H9 (cell line): ENCODE measurements at regions not wholly inside any gene's neighbourhood (a gene's known extent, or its start where the extent isn't known, plus 50 kb on each side); places are given as distances from the start of the nearest gene placed in this dataset.
"Not testable (repeated sequence)": the region's sequence is repeated elsewhere in the genome, so short reads cannot be mapped to it uniquely, and the experiment has no call there.

Experiments used
- DNase-seq: peaks from one replicate; pipeline ENCODE4 v3.0.0-alpha.2; 2017
- H2AFZ ChIP-seq: one replicate; pipeline ENCODE4 v1.6.1; 2013; ENCODE audit warnings: mild to moderate bottlenecking, low read length, control low read depth, moderate library complexity
- H2AK5ac ChIP-seq: 2 replicates; pipeline ENCODE4 v1.6.1; 2013; ENCODE audit warnings: low read length, control low read depth, mixed read lengths; ENCODE audit not compliant: insufficient read length
- H2BK120ac ChIP-seq: one replicate; pipeline ENCODE4 v1.6.1; 2013; ENCODE audit warnings: low read depth, mild to moderate bottlenecking, low read length, control low read depth, inconsistent platforms; ENCODE audit not compliant: poor library complexity, severe bottlenecking
- H2BK12ac ChIP-seq: 2 replicates; pipeline ENCODE4 v1.6.1; 2013; ENCODE audit warnings: low read length, control low read depth, mixed read lengths, low read depth; ENCODE audit not compliant: insufficient read length
- H2BK15ac ChIP-seq: 2 replicates; pipeline ENCODE4 v1.6.1; 2013; ENCODE audit warnings: low read depth, low read length, control low read depth
- H2BK20ac ChIP-seq: one replicate; pipeline ENCODE4 v1.6.1; 2013; ENCODE audit warnings: low read depth, mild to moderate bottlenecking, low read length, control low read depth, inconsistent platforms; ENCODE audit not compliant: poor library complexity, severe bottlenecking
- H2BK5ac ChIP-seq: 2 replicates; pipeline ENCODE4 v1.6.1; 2013; ENCODE audit warnings: low read length, control low read depth, mixed read lengths; ENCODE audit not compliant: insufficient read length
- H3K14ac ChIP-seq: 2 replicates; pipeline ENCODE4 v1.6.1; 2013; ENCODE audit warnings: low read length, control low read depth; ENCODE audit not compliant: insufficient read depth
- H3K18ac ChIP-seq: 2 replicates; pipeline ENCODE4 v1.6.1; 2013; ENCODE audit warnings: low read depth, mild to moderate bottlenecking, mixed read lengths, low read length, control low read depth; ENCODE audit not compliant: insufficient read length
- H3K23ac ChIP-seq: 2 replicates; pipeline ENCODE4 v1.6.1; 2013; ENCODE audit warnings: low read length, control low read depth, mixed read lengths, low read depth; ENCODE audit not compliant: insufficient read length
- H3K23me2 ChIP-seq: 2 replicates; pipeline ENCODE4 v1.6.1; 2013; ENCODE audit warnings: low read depth, mild to moderate bottlenecking, mixed read lengths, low read length, control low read depth; ENCODE audit not compliant: insufficient read length, poor library complexity, severe bottlenecking
- H3K27ac ChIP-seq: 2 replicates; pipeline ENCODE4 v1.5.1; 2013; ENCODE audit warnings: low read length, control low read depth, mixed read lengths, low read depth; ENCODE audit not compliant: insufficient read length
- H3K27me3 ChIP-seq: 2 replicates; pipeline ENCODE4 v1.6.1; 2013; ENCODE audit warnings: low read length, control low read depth, inconsistent platforms; ENCODE audit not compliant: insufficient read depth
- H3K4ac ChIP-seq: 2 replicates; pipeline ENCODE4 v1.6.1; 2013; ENCODE audit warnings: low read depth, mild to moderate bottlenecking, control low read depth, inconsistent platforms, low read length, moderate library complexity
- H3K4me1 ChIP-seq: 2 replicates; pipeline ENCODE4 v1.6.1; 2013; ENCODE audit warnings: low read length, control low read depth, inconsistent platforms; ENCODE audit not compliant: insufficient read depth
- H3K4me2 ChIP-seq: 2 replicates; pipeline ENCODE4 v1.6.1; 2013; ENCODE audit warnings: low read length, control low read depth, mixed read lengths; ENCODE audit not compliant: insufficient read length, insufficient read depth
- H3K56ac ChIP-seq: 2 replicates; pipeline ENCODE4 v1.6.1; 2013; ENCODE audit warnings: low read depth, mild to moderate bottlenecking, mixed read lengths, low read length, control low read depth; ENCODE audit not compliant: insufficient read length
- H3K79me1 ChIP-seq: 2 replicates; pipeline ENCODE4 v1.6.1; 2013; ENCODE audit warnings: low read depth, mild to moderate bottlenecking, moderate library complexity, low read length, control low read depth, inconsistent platforms; ENCODE audit not compliant: insufficient read depth, poor library complexity, severe bottlenecking
- H3K79me2 ChIP-seq: 2 replicates; pipeline ENCODE4 v1.6.1; 2013; ENCODE audit warnings: low read length, control low read depth, inconsistent platforms; ENCODE audit not compliant: insufficient read depth
- H3K9ac ChIP-seq: 2 replicates; pipeline ENCODE4 v1.6.1; 2013; ENCODE audit warnings: low read length, control low read depth, mixed read lengths; ENCODE audit not compliant: insufficient read length; ENCODE audit errors: extremely low read depth
- H3K9me3 ChIP-seq: one replicate; pipeline ENCODE4 v1.6.1; 2013; ENCODE audit warnings: low read depth, low read length, inconsistent platforms; ENCODE audit not compliant: control insufficient read depth
- H3T11ph ChIP-seq: one replicate; pipeline ENCODE4 v1.6.1; 2013; ENCODE audit warnings: mild to moderate bottlenecking, low read length, control low read depth, inconsistent platforms
- H4K20me1 ChIP-seq: one replicate; pipeline ENCODE4 v1.6.1; 2013; ENCODE audit not compliant: control insufficient read depth, insufficient read length, insufficient read depth
- H4K5ac ChIP-seq: 2 replicates; pipeline ENCODE4 v1.6.1; 2013; ENCODE audit warnings: low read depth, mild to moderate bottlenecking, mixed read lengths, low read length, control low read depth; ENCODE audit not compliant: insufficient read length
- H4K8ac ChIP-seq: replicated peaks from 2 replicates; pipeline ENCODE4 v1.6.1; 2013; ENCODE audit warnings: low read length, control low read depth, mixed read lengths, low read depth; ENCODE audit not compliant: insufficient read length
- H4K91ac ChIP-seq: 2 replicates; pipeline ENCODE4 v1.6.1; 2013; ENCODE audit warnings: low read depth, mild to moderate bottlenecking, moderate library complexity, mixed read lengths, low read length, control low read depth; ENCODE audit not compliant: insufficient read length
- H3K27ac Mint-ChIP-seq, 3 experiments: 2 replicates in 2 of 3; 3 replicates in 1 of 3; pipeline ENCODE4 v1.8.0; 2020 to 2021; ENCODE audit warnings: mixed read lengths in 3 of 3, mild to moderate bottlenecking in 1 of 3, moderate library complexity in 1 of 3
- H3K27me3 Mint-ChIP-seq: 2 replicates; pipeline ENCODE4 v1.8.0; 2021; ENCODE audit warnings: low read depth, mild to moderate bottlenecking, moderate library complexity, mixed read lengths
- H3K36me3 Mint-ChIP-seq, 3 experiments: 2 replicates in 2 of 3; 3 replicates in 1 of 3; pipeline ENCODE4 v1.8.0; 2020 to 2021; ENCODE audit warnings: low read depth in 3 of 3, mixed read lengths in 3 of 3; ENCODE audit not compliant: insufficient read depth in 1 of 3
- H3K4me1 Mint-ChIP-seq, 2 experiments: 2 replicates each; pipeline ENCODE4 v1.8.0; 2020; ENCODE audit warnings: mixed read lengths in 2 of 2
- H3K4me3 Mint-ChIP-seq, 2 experiments: 2 replicates in 1 of 2; 3 replicates in 1 of 2; pipeline ENCODE4 v1.8.0; 2020 to 2021; ENCODE audit warnings: mild to moderate bottlenecking in 2 of 2, mixed read lengths in 2 of 2, moderate library complexity in 1 of 2
- H3K9me3 Mint-ChIP-seq, 2 experiments: 2 replicates in 1 of 2; 3 replicates in 1 of 2; pipeline ENCODE4 v1.8.0; 2020; ENCODE audit warnings: mild to moderate bottlenecking in 2 of 2, mixed read lengths in 2 of 2, moderate library complexity in 1 of 2
- WGBS: extraction: QIAGEN DNeasy Blood & Tissue Kit; methylation state at CpG from one replicate; pipeline ENCODE4 v1.1.7; 2013; ENCODE audit warnings: missing lambda C conversion rate, low lambda C conversion rate, mixed read lengths; ENCODE audit not compliant: insufficient read length; ENCODE audit errors: extremely low coverage; 5-methylcytosine and 5-hydroxymethylcytosine counted together
- TF ChIP-seq, protein P1 (sequence below): fragments of 200-600 bp; sonication (generic); conservative IDR thresholded peaks from 3 replicates; pipeline ENCODE4 v1.8.0; 2021; ENCODE audit warnings: antibody characterized with exemption, mild to moderate bottlenecking

- Histone ChIP-seq H2AK5ac (no peak overlapping the region), H4K20me1 (no peaks in the 10 kb centered on the region), H3K23me2 (no peaks in the 10 kb centered on the region), H4K5ac (no peak overlapping the region), H3K56ac (no peak overlapping the region), H4K91ac (no peak overlapping the region), H2BK120ac (no peak overlapping the region), H3K18ac (no peak overlapping the region), H2BK12ac (no peak overlapping the region), H3K79me1 (no peaks in the 10 kb centered on the region), H3T11ph (no peak overlapping the region), H2AFZ (no peak overlapping the region), H3K23ac (no peak overlapping the region), H3K27ac (no peak overlapping the region), H4K8ac (no peak overlapping the region), H3K27me3 (no peaks in the 10 kb centered on the region), H3K9ac (no peak overlapping the region), H3K4ac (no peak overlapping the region), H2BK15ac (no peak overlapping the region), H3K9me3 (peaks cover 29% of the 10 kb centered on the region), H3K4me2 (no peak overlapping the region), H3K4me1 (no peaks in the 10 kb centered on the region), H3K79me2 (no peaks in the 10 kb centered on the region), H2BK20ac (no peak overlapping the region), H2BK5ac (no peak overlapping the region), H3K14ac (no peak overlapping the region)
- H3K9me3 Mint-ChIP-seq = peaks cover 33% of the 10 kb centered on the region in 2 experiments
- no peak for DNase-seq
- H3K27me3 Mint-ChIP-seq = no peaks in the 10 kb centered on the region; the same call in none of the 2 replicates
- peaks cover 19 to 33% (median 19%) of the 10 kb centered on the region in 3 experiments for H3K36me3 Mint-ChIP-seq
- TF ChIP-seq, protein P1, sequence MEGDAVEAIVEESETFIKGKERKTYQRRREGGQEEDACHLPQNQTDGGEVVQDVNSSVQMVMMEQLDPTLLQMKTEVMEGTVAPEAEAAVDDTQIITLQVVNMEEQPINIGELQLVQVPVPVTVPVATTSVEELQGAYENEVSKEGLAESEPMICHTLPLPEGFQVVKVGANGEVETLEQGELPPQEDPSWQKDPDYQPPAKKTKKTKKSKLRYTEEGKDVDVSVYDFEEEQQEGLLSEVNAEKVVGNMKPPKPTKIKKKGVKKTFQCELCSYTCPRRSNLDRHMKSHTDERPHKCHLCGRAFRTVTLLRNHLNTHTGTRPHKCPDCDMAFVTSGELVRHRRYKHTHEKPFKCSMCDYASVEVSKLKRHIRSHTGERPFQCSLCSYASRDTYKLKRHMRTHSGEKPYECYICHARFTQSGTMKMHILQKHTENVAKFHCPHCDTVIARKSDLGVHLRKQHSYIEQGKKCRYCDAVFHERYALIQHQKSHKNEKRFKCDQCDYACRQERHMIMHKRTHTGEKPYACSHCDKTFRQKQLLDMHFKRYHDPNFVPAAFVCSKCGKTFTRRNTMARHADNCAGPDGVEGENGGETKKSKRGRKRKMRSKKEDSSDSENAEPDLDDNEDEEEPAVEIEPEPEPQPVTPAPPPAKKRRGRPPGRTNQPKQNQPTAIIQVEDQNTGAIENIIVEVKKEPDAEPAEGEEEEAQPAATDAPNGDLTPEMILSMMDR = no peak
- H3K4me3 Mint-ChIP-seq = no peak overlapping the region
- peaks cover 0 to 2% of the 10 kb centered on the region in 2 experiments; a peak in 1 of 4 replicates for H3K4me1 Mint-ChIP-seq
- no peak overlapping the region for H3K27ac Mint-ChIP-seq
Observed at GRCh38 chr3:34678575-34678974, 880.1 kb downstream of the PDCD6IP start.

GRCh38 chr3:34679055-34679454 is 880.6 kb downstream of the PDCD6IP start:
- H2AFZ ChIP-seq, H3K79me2 ChIP-seq, H2BK5ac ChIP-seq, H4K5ac ChIP-seq, DNase-seq, H4K91ac ChIP-seq, H3K56ac ChIP-seq, H4K8ac ChIP-seq, H2BK120ac ChIP-seq, H3K4ac ChIP-seq, H3K23me2 ChIP-seq, H3K18ac ChIP-seq, H3K79me1 ChIP-seq, H2BK15ac ChIP-seq, H3K27me3 Mint-ChIP-seq, H3K27me3 ChIP-seq, H3K14ac ChIP-seq, H3K4me2 ChIP-seq, H2AK5ac ChIP-seq, H3K4me1 ChIP-seq, H3K4me3 Mint-ChIP-seq, H3T11ph ChIP-seq, H3K27ac Mint-ChIP-seq, H3K23ac ChIP-seq, H3K4me1 Mint-ChIP-seq, H2BK20ac ChIP-seq, H2BK12ac ChIP-seq, H4K20me1 ChIP-seq, H3K27ac ChIP-seq, H3K9ac ChIP-seq: not testable (repeated sequence)
- Mint-ChIP-seq H3K9me3 (peaks cover 33% of the 10 kb centered on the region in 2 experiments), H3K36me3 (peaks cover 19 to 33% (median 19%) of the 10 kb centered on the region in 3 experiments)
- WGBS = no CpG with 5 or more reads among the region's 1 CpG
- H3K9me3 ChIP-seq = peaks cover 29% of the 10 kb centered on the region
